CD14-positive monocyte (primary cell): ENCODE measurements at regions not wholly inside any gene's neighbourhood (a gene's known extent, or its start where the extent isn't known, plus 50 kb on each side); places are given as distances from the start of the nearest gene placed in this dataset.
"Not testable (repeated sequence)": the region's sequence is repeated elsewhere in the genome, so short reads cannot be mapped to it uniquely, and the experiment has no call there.

Source experiments
- DNase-seq, 3 donors: peaks; one replicate each; pipeline ENCODE4 v3.0.0-alpha.2; 2011 to 2022
- H2AFZ ChIP-seq: 2 replicates; pipeline ENCODE4 v1.6.0; 2012; ENCODE audit warnings: mild to moderate bottlenecking, low read depth, low read length, inconsistent platforms; ENCODE audit not compliant: insufficient read depth, poor library complexity, severe bottlenecking
- H3K27ac ChIP-seq, 2 donors: 1 replicate in 1 of 2; 2 replicates in 1 of 2; pipeline ENCODE4 v1.5.1; 2012 to 2013; ENCODE audit warnings: low read length in 2 of 2, control low read depth in 1 of 2, inconsistent platforms in 1 of 2, low read depth in 1 of 2, mild to moderate bottlenecking in 1 of 2
- H3K27me3 ChIP-seq, 2 donors: one replicate each; pipeline versions ENCODE4 v1.6.0 to v1.6.1; 2011 to 2013; ENCODE audit warnings: low read length in 2 of 2; ENCODE audit not compliant: control insufficient read depth in 2 of 2, insufficient read depth in 2 of 2
- H3K36me3 ChIP-seq, 2 donors: replicated peaks in 1 of 2; 1 replicate in 1 of 2; 2 replicates in 1 of 2; pipeline versions ENCODE4 v1.5.1 to v1.6.1; 2012 to 2013; ENCODE audit warnings: low read length in 2 of 2, control low read depth in 1 of 2, inconsistent platforms in 1 of 2, mild to moderate bottlenecking in 1 of 2; ENCODE audit not compliant: insufficient read depth in 2 of 2, control insufficient read depth in 1 of 2
- H3K4me1 ChIP-seq, 2 donors: 1 replicate in 1 of 2; 2 replicates in 1 of 2; pipeline versions ENCODE4 v1.5.1 to v1.6.1; 2012 to 2013; ENCODE audit warnings: low read length in 2 of 2, control low read depth in 1 of 2, inconsistent platforms in 1 of 2, mild to moderate bottlenecking in 1 of 2, moderate library complexity in 1 of 2; ENCODE audit not compliant: insufficient read depth in 2 of 2, control insufficient read depth in 1 of 2
- H3K4me2 ChIP-seq: replicated peaks from 2 replicates; pipeline ENCODE3; 2012; ENCODE audit warnings: low read length, moderate library complexity, mild to moderate bottlenecking; ENCODE audit not compliant: poor library complexity, severe bottlenecking; ENCODE audit errors: extremely low read depth
- H3K4me3 ChIP-seq, 3 experiments: fragments of 200-600 bp in 1 of 3; sonication (generic) in 1 of 3; replicated peaks in 1 of 3; 1 replicate in 2 of 3; 2 replicates in 1 of 3; pipeline ENCODE4 v1.5.1; 2011 to 2013; ENCODE audit warnings: low read length in 3 of 3, mild to moderate bottlenecking in 3 of 3, control low read depth in 2 of 3, low read depth in 2 of 3, inconsistent platforms in 1 of 3, moderate library complexity in 1 of 3
- H3K79me2 ChIP-seq: 2 replicates; pipeline ENCODE4 v1.6.0; 2012; ENCODE audit warnings: mild to moderate bottlenecking, control low read depth, inconsistent platforms, low read length, moderate library complexity; ENCODE audit not compliant: insufficient read depth
- H3K9ac ChIP-seq: 2 replicates; pipeline ENCODE4 v1.6.0; 2017; ENCODE audit warnings: low read length, mild to moderate bottlenecking; ENCODE audit not compliant: insufficient read depth, poor library complexity, severe bottlenecking
- H3K9me3 ChIP-seq, 2 donors: replicated peaks in 1 of 2; 1 replicate in 1 of 2; 2 replicates in 1 of 2; pipeline versions ENCODE4 v1.5.1 to v1.6.1; 2012 to 2013; ENCODE audit warnings: low read length in 2 of 2, control low read depth in 1 of 2; ENCODE audit not compliant: control insufficient read depth in 1 of 2, insufficient read depth in 1 of 2
- H4K20me1 ChIP-seq: 2 replicates; pipeline ENCODE4 v1.6.0; 2012; ENCODE audit warnings: mild to moderate bottlenecking, low read length, control low read depth, moderate library complexity; ENCODE audit not compliant: insufficient read depth
- H3K27ac Mint-ChIP-seq, 7 donors: one replicate each; pipeline ENCODE4 v1.8.0; 2020; ENCODE audit warnings: mild to moderate bottlenecking in 7 of 7, mixed read lengths in 7 of 7, moderate library complexity in 6 of 7, inconsistent platforms in 2 of 7
- H3K27me3 Mint-ChIP-seq, 3 donors: one replicate each; pipeline ENCODE4 v1.8.0; 2021 to 2022; ENCODE audit warnings: low read depth in 3 of 3, mild to moderate bottlenecking in 3 of 3, mixed read lengths in 3 of 3, moderate library complexity in 3 of 3, inconsistent platforms in 1 of 3
- H3K36me3 Mint-ChIP-seq, 2 donors: one replicate each; pipeline ENCODE4 v1.8.0; 2020; ENCODE audit warnings: mixed read lengths in 2 of 2, inconsistent platforms in 1 of 2, mild to moderate bottlenecking in 1 of 2
- H3K4me1 Mint-ChIP-seq: one replicate; pipeline ENCODE4 v1.8.0; 2020; ENCODE audit warnings: mild to moderate bottlenecking, mixed read lengths
- H3K4me3 Mint-ChIP-seq, 2 donors: one replicate each; pipeline ENCODE4 v1.8.0; 2020; ENCODE audit warnings: mild to moderate bottlenecking in 2 of 2, mixed read lengths in 2 of 2, moderate library complexity in 1 of 2
- H3K9me3 Mint-ChIP-seq, 7 donors: one replicate each; pipeline ENCODE4 v1.8.0; 2020 to 2022; ENCODE audit warnings: mixed read lengths in 7 of 7, mild to moderate bottlenecking in 6 of 7, moderate library complexity in 6 of 7, inconsistent platforms in 2 of 7
- WGBS: methylation state at CpG from one replicate; pipeline ENCODE4 v1.1.5; 2013; ENCODE audit warnings: missing lambda C conversion rate; ENCODE audit not compliant: insufficient coverage; 5-methylcytosine and 5-hydroxymethylcytosine counted together
- intact Hi-C, 2 donors: fragments of 100-400 bp; cut with micrococcal nuclease; formaldehyde crosslinking; loops; one replicate each; pipeline versions ENCODE4 v1.15.0 to v1.15.1; 2023
- TF ChIP-seq, protein P1 (sequence below): fragments of 200-600 bp; IDR thresholded peaks from one replicate; pipeline ENCODE4 v1.8.0; 2022; ENCODE audit warnings: antibody characterized with exemption, mild to moderate bottlenecking

DNA sequence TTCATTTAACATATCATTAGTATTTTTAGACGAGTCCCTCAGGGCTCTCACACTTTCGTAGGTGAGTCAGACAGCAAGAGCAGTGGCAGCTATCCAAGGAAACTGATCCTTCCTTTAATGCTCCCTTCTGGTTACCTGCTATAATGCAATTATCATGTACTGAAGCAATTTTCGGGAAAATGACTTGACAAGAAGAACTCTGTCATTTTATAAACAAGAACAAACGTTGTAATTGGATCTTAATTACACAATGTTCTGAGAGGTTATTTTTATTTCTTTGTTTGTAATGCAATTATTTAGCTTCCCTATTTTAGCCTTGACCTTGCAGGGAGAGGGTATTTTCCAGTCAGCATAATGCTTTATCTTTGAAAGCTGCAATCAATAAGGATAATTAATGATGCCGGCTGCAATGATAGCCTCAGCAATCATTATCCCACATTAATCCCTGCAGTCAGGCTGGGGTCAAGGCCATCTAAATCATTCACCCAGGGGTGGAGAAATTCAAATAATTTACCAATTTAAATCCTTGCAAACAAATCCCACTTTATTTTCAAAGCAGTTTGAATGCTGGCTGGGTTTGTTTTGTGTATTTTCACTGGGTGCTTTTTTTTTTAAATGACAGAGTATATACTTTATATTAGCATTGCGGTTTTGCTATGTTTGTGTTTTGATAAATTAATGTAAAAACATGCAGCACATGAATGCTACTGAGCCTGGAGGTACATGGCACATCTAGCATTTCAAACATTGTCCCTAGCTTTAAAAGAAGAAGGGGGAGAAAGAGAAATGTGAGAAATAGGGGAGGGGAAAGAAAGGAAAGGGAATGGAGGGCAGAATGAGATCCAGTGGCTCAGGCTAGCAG is 249.9 kb downstream of the SHOX2 start:
- Mint-ChIP-seq H3K36me3 (no peaks in the 10 kb centered on the region), H3K4me1 (no peaks in the 10 kb centered on the region), H3K27me3 (peaks cover 0 to 5% (median 4%) of the 10 kb centered on the region in 3 donors), H3K27ac (no peak overlapping the region), H3K9me3 (peaks cover 2 to 7% (median 4%) of the 10 kb centered on the region in 7 donors), H3K4me3 (no peak overlapping the region)
- DNase-seq, result no peak
- WGBS, result no CpG with 5 or more reads among the region's 6 CpGs
- no peaks in the 10 kb centered on the region for H3K9me3 ChIP-seq
- H4K20me1 ChIP-seq, result no peaks in the 10 kb centered on the region
- H3K27me3 ChIP-seq, result no peaks in the 10 kb centered on the region
- no peak overlapping the region for H3K9ac ChIP-seq
- no peaks in the 10 kb centered on the region for H3K4me1 ChIP-seq
- H3K4me3 ChIP-seq, result no peak overlapping the region
- no peak overlapping the region for H3K27ac ChIP-seq
- H2AFZ ChIP-seq, result no peak overlapping the region
- intact Hi-C loops, result no loop called here
- H3K4me2 ChIP-seq, result no peak overlapping the region
- no peaks in the 10 kb centered on the region for H3K79me2 ChIP-seq
- TF ChIP-seq, protein P1, sequence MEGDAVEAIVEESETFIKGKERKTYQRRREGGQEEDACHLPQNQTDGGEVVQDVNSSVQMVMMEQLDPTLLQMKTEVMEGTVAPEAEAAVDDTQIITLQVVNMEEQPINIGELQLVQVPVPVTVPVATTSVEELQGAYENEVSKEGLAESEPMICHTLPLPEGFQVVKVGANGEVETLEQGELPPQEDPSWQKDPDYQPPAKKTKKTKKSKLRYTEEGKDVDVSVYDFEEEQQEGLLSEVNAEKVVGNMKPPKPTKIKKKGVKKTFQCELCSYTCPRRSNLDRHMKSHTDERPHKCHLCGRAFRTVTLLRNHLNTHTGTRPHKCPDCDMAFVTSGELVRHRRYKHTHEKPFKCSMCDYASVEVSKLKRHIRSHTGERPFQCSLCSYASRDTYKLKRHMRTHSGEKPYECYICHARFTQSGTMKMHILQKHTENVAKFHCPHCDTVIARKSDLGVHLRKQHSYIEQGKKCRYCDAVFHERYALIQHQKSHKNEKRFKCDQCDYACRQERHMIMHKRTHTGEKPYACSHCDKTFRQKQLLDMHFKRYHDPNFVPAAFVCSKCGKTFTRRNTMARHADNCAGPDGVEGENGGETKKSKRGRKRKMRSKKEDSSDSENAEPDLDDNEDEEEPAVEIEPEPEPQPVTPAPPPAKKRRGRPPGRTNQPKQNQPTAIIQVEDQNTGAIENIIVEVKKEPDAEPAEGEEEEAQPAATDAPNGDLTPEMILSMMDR, result no peak
- no peaks in the 10 kb centered on the region for H3K36me3 ChIP-seq

DNA sequence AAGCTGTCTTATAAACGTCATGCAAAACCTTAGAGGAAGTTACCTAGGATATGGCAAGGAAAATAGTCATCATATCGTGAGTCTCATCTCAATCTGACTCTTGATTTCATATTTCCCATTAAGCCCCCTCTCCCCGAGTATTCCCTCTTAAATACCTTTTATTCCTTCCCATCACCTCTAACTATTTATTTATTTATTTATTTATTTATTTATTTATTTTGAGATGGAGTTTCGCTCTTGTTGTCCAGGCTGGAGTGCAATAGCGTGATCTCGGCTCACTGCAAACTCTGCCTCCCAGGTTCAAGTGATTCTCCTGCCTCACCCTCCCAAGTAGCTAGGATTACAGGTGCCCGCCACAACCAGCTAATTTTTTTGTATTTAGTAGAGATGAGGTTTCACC is 260.4 kb downstream of the SHOX2 start:
- H3K27ac Mint-ChIP-seq, H2AFZ ChIP-seq, intact Hi-C loops, H3K79me2 ChIP-seq, H3K9ac ChIP-seq, H3K27ac ChIP-seq, H3K4me1 Mint-ChIP-seq, H3K4me2 ChIP-seq, H3K27me3 Mint-ChIP-seq, H3K4me3 Mint-ChIP-seq, H3K9me3 ChIP-seq, H3K36me3 ChIP-seq, H3K4me3 ChIP-seq, H4K20me1 ChIP-seq, H3K9me3 Mint-ChIP-seq, H3K4me1 ChIP-seq, DNase-seq, H3K27me3 ChIP-seq, H3K36me3 Mint-ChIP-seq: not testable (repeated sequence)
- no CpG with 5 or more reads among the region's 7 CpGs for WGBS
